HEK293 (cell line): ENCODE measurements at regions not wholly inside any gene's neighbourhood (a gene's known extent, or its start where the extent isn't known, plus 50 kb on each side); places are given as distances from the start of the nearest gene placed in this dataset.

Experiments used
- FEZF1 ChIP-seq: fragments of 450-650 bp; formaldehyde crosslinking; IDR thresholded peaks from 2 replicates; pipeline ENCODE4 v1.5.1; 2016; ENCODE audit warnings: missing biosample characterization, missing genetic modification characterization
- KLF10 ChIP-seq: fragments of 450-650 bp; IDR thresholded peaks from 2 replicates; pipeline ENCODE4 v1.5.1; 2018; ENCODE audit warnings: missing biosample characterization, mild to moderate bottlenecking, missing genetic modification characterization
- RBAK ChIP-seq: fragments of 450-650 bp; formaldehyde crosslinking; IDR thresholded peaks from 2 replicates; pipeline ENCODE4 v1.5.1; 2016; ENCODE audit warnings: missing biosample characterization, missing genetic modification characterization
- SP2 ChIP-seq: fragments of 450-650 bp; formaldehyde crosslinking; IDR thresholded peaks from 2 replicates; pipeline ENCODE4 v1.5.1; 2016; ENCODE audit warnings: missing biosample characterization, missing genetic modification characterization
- ZBTB1 ChIP-seq: fragments of 450-650 bp; formaldehyde crosslinking; IDR thresholded peaks from 2 replicates; pipeline ENCODE4 v1.5.1; 2016; ENCODE audit warnings: missing biosample characterization, missing genetic modification characterization
- ZNF146 ChIP-seq: fragments of 450-650 bp; formaldehyde crosslinking; IDR thresholded peaks from 2 replicates; pipeline ENCODE4 v1.5.1; 2016; ENCODE audit warnings: missing biosample characterization, missing genetic modification characterization
- ZNF169 ChIP-seq: fragments of 450-650 bp; formaldehyde crosslinking; IDR thresholded peaks from 2 replicates; pipeline ENCODE4 v1.5.1; 2016; ENCODE audit warnings: missing biosample characterization, missing genetic modification characterization
- ZNF239 ChIP-seq: fragments of 450-650 bp; formaldehyde crosslinking; IDR thresholded peaks from 2 replicates; pipeline ENCODE4 v1.5.1; 2016; ENCODE audit warnings: missing biosample characterization, missing genetic modification characterization
- ZNF302 ChIP-seq: fragments of 450-650 bp; formaldehyde crosslinking; IDR thresholded peaks from 2 replicates; pipeline ENCODE4 v1.5.1; 2016; ENCODE audit warnings: missing biosample characterization, missing genetic modification characterization, low read depth
- ZNF777 ChIP-seq: fragments of 450-650 bp; formaldehyde crosslinking; IDR thresholded peaks from 2 replicates; pipeline ENCODE4 v1.5.1; 2017; ENCODE audit warnings: missing biosample characterization, missing genetic modification characterization, borderline replicate concordance
- ZNF830 ChIP-seq: fragments of 450-650 bp; IDR thresholded peaks from 2 replicates; pipeline ENCODE4 v1.5.0; 2018; ENCODE audit warnings: missing biosample characterization, missing genetic modification characterization, low read depth, mild to moderate bottlenecking, moderate library complexity
- TF ChIP-seq, protein P1 (sequence below): fragments of 450-650 bp; formaldehyde crosslinking; IDR thresholded peaks from 2 replicates; pipeline ENCODE4 v1.5.1; 2016; ENCODE audit warnings: missing biosample characterization, missing genetic modification characterization
- TF ChIP-seq, protein P2 (sequence below): fragments of 450-650 bp; formaldehyde crosslinking; IDR thresholded peaks from 2 replicates; pipeline ENCODE4 v1.5.1; 2016; ENCODE audit warnings: missing biosample characterization, missing genetic modification characterization
- TF ChIP-seq, protein P3 (sequence below): fragments of 450-650 bp; IDR thresholded peaks from 2 replicates; pipeline ENCODE4 v1.5.1; 2018; ENCODE audit warnings: missing biosample characterization, missing genetic modification characterization

DNA sequence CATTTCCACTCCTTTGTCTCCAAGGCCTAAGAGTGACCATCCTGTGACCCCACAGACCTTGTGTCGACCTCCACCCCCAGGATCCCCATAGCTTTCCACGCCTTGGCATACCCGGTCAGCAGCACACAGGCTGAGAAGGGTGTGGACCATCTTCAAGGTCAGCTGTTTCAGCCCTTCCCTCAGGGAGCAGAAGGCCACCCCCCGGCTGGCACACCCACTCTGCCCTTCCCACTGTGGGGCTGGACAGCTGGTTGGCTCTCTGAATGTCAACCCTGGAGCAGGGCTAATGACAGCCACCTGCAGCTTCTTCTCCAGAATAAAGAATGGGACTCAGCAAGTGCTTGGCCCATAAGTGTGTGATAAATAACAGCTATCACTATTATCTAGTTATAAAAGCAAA lies 93.1 kb downstream of the OLFM1 start:
- TF ChIP-seq, protein P1, sequence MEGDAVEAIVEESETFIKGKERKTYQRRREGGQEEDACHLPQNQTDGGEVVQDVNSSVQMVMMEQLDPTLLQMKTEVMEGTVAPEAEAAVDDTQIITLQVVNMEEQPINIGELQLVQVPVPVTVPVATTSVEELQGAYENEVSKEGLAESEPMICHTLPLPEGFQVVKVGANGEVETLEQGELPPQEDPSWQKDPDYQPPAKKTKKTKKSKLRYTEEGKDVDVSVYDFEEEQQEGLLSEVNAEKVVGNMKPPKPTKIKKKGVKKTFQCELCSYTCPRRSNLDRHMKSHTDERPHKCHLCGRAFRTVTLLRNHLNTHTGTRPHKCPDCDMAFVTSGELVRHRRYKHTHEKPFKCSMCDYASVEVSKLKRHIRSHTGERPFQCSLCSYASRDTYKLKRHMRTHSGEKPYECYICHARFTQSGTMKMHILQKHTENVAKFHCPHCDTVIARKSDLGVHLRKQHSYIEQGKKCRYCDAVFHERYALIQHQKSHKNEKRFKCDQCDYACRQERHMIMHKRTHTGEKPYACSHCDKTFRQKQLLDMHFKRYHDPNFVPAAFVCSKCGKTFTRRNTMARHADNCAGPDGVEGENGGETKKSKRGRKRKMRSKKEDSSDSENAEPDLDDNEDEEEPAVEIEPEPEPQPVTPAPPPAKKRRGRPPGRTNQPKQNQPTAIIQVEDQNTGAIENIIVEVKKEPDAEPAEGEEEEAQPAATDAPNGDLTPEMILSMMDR (tag by site-specific recombination): no peak
- no peak for TF ChIP-seq ZBTB1 (tag by site-specific recombination)
- no peak for TF ChIP-seq ZNF777 (tag by site-specific recombination)
- no peak for TF ChIP-seq KLF10 (tag by site-specific recombination)
- no peak for TF ChIP-seq ZNF239 (tag by site-specific recombination)
- TF ChIP-seq ZNF169 (tag by site-specific recombination): no peak
- TF ChIP-seq SP2 (tag by site-specific recombination): no peak
- TF ChIP-seq RBAK (tag by site-specific recombination): no peak
- TF ChIP-seq ZNF830: no peak
- no peak for TF ChIP-seq FEZF1
- TF ChIP-seq, protein P2, sequence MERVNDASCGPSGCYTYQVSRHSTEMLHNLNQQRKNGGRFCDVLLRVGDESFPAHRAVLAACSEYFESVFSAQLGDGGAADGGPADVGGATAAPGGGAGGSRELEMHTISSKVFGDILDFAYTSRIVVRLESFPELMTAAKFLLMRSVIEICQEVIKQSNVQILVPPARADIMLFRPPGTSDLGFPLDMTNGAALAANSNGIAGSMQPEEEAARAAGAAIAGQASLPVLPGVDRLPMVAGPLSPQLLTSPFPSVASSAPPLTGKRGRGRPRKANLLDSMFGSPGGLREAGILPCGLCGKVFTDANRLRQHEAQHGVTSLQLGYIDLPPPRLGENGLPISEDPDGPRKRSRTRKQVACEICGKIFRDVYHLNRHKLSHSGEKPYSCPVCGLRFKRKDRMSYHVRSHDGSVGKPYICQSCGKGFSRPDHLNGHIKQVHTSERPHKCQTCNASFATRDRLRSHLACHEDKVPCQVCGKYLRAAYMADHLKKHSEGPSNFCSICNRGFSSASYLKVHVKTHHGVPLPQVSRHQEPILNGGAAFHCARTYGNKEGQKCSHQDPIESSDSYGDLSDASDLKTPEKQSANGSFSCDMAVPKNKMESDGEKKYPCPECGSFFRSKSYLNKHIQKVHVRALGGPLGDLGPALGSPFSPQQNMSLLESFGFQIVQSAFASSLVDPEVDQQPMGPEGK: no peak
- no peak for TF ChIP-seq ZNF302
- TF ChIP-seq, protein P3, sequence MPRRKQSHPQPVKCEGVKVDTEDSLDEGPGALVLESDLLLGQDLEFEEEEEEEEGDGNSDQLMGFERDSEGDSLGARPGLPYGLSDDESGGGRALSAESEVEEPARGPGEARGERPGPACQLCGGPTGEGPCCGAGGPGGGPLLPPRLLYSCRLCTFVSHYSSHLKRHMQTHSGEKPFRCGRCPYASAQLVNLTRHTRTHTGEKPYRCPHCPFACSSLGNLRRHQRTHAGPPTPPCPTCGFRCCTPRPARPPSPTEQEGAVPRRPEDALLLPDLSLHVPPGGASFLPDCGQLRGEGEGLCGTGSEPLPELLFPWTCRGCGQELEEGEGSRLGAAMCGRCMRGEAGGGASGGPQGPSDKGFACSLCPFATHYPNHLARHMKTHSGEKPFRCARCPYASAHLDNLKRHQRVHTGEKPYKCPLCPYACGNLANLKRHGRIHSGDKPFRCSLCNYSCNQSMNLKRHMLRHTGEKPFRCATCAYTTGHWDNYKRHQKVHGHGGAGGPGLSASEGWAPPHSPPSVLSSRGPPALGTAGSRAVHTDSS (tag by site-specific recombination): no peak
- TF ChIP-seq ZNF146 (tag by site-specific recombination): no peak
